H1 (cell line): ENCODE measurements at regions not wholly inside any gene's neighbourhood (a gene's known extent, or its start where the extent isn't known, plus 50 kb on each side); places are given as distances from the start of the nearest gene placed in this dataset.

Source experiments
- CTCF ChIA-PET: fragments of 300-600 bp; sonication (Branson Sonifier 250); formaldehyde crosslinking; loops from one replicate; lab custom pipeline; 2021; ENCODE audit not compliant: partially characterized antibody; lab: Charles Lee
- POLR2A ChIA-PET: fragments of 300-600 bp; sonication (Branson Sonifier 250); formaldehyde crosslinking; loops from one replicate; lab custom pipeline; 2021; ENCODE audit warnings: inconsistent platforms; ENCODE audit not compliant: partially characterized antibody; lab: Charles Lee
- DNase-seq, 2 experiments: peaks; one replicate each; pipeline versions ENCODE4 v3.0.0 to v3.0.0-alpha.2; 2010 to 2022; ENCODE audit warnings: low spot score in 2 of 2, low read depth in 1 of 2, mixed read lengths in 1 of 2
- FAIRE-seq: peaks from 2 replicates; lab custom pipeline; 2011; peaks lifted over from hg19 to GRCh38; lab: Jason Lieb, UNC
- H2AFZ ChIP-seq: 2 replicates; pipeline ENCODE4 v1.8.1; 2012; ENCODE audit warnings: low read length, inconsistent platforms
- H2AK5ac ChIP-seq: 2 replicates; pipeline ENCODE4 v1.6.1; 2013; ENCODE audit warnings: low read depth, low read length
- H2BK120ac ChIP-seq: replicated peaks from 2 replicates; pipeline ENCODE3; 2013; ENCODE audit warnings: low read depth, low read length, inconsistent platforms
- H2BK12ac ChIP-seq: 2 replicates; pipeline ENCODE4 v1.6.1; 2013; ENCODE audit warnings: low read depth, low read length
- H2BK15ac ChIP-seq: 2 replicates; pipeline ENCODE4 v1.6.1; 2013; ENCODE audit warnings: low read length
- H2BK20ac ChIP-seq: 2 replicates; pipeline ENCODE4 v1.6.1; 2013; ENCODE audit warnings: low read length
- H2BK5ac ChIP-seq: 2 replicates; pipeline ENCODE4 v1.6.1; 2013; ENCODE audit warnings: low read depth, low read length
- H3K14ac ChIP-seq: 2 replicates; pipeline ENCODE4 v1.6.1; 2013; ENCODE audit warnings: inconsistent platforms; ENCODE audit not compliant: insufficient read length
- H3K18ac ChIP-seq: 2 replicates; pipeline ENCODE4 v1.6.1; 2013; ENCODE audit warnings: low read length; ENCODE audit errors: extremely low read depth
- H3K23ac ChIP-seq: 2 replicates; pipeline ENCODE4 v1.6.1; 2013; ENCODE audit warnings: inconsistent platforms; ENCODE audit not compliant: insufficient read length
- H3K23me2 ChIP-seq: 2 replicates; pipeline ENCODE4 v1.6.1; 2013; ENCODE audit warnings: low read depth, low read length
- H3K27ac ChIP-seq: 2 replicates; pipeline ENCODE4 v1.6.1; 2011; ENCODE audit warnings: low read depth, low read length, inconsistent platforms
- H3K27me3 ChIP-seq, 4 experiments: replicated peaks in 1 of 4; 1 replicate in 1 of 4; 2 replicates in 3 of 4; pipeline versions ENCODE4 v1.6.1 to v1.8.1; 2011 to 2013; ENCODE audit warnings: low read length in 3 of 4, mild to moderate bottlenecking in 3 of 4, inconsistent platforms in 2 of 4, mixed read lengths in 2 of 4, moderate library complexity in 1 of 4; ENCODE audit not compliant: control insufficient read depth in 3 of 4, insufficient read depth in 3 of 4; ENCODE audit errors: extremely low read depth in 1 of 4
- H3K36me3 ChIP-seq, 4 experiments: 2 replicates each; pipeline versions ENCODE4 v1.6.1 to v1.8.1; 2011 to 2013; ENCODE audit warnings: mild to moderate bottlenecking in 4 of 4, low read length in 3 of 4, moderate library complexity in 2 of 4, control low read depth in 1 of 4, inconsistent platforms in 1 of 4; ENCODE audit not compliant: insufficient read depth in 4 of 4, control insufficient read depth in 2 of 4
- H3K4ac ChIP-seq: replicated peaks from 2 replicates; pipeline ENCODE3; 2013; ENCODE audit warnings: low read length, low read depth, mixed read lengths, inconsistent platforms; ENCODE audit not compliant: insufficient read length
- H3K4me1 ChIP-seq, 4 experiments: replicated peaks in 1 of 4; 1 replicate in 1 of 4; 2 replicates in 3 of 4; pipeline versions ENCODE4 v1.6.1 to v1.8.1; 2011 to 2013; ENCODE audit warnings: low read length in 3 of 4, inconsistent platforms in 2 of 4, mixed read lengths in 1 of 4; ENCODE audit not compliant: insufficient read depth in 4 of 4, control insufficient read depth in 3 of 4
- H3K4me2 ChIP-seq, 2 experiments: 2 replicates each; pipeline versions ENCODE4 v1.6.1 to v1.8.1; 2011 to 2013; ENCODE audit warnings: low read depth in 2 of 2, low read length in 2 of 2, control low read depth in 1 of 2, inconsistent platforms in 1 of 2, mild to moderate bottlenecking in 1 of 2; ENCODE audit not compliant: insufficient read depth in 1 of 2
- H3K4me3 ChIP-seq, 4 experiments: fragments of 200-600, 300-600 bp in 1 of 4; sonication (generic), shearing (Covaris generic), sonication (Bioruptor Twin) in 1 of 4; 2 replicates each; pipeline versions ENCODE4 v1.5.1 to v1.8.1; 2011 to 2016; ENCODE audit warnings: low read length in 4 of 4, low read depth in 3 of 4, control low read depth in 2 of 4, inconsistent platforms in 2 of 4, mild to moderate bottlenecking in 2 of 4, mixed read lengths in 1 of 4, moderate library complexity in 1 of 4; ENCODE audit not compliant: insufficient read depth in 2 of 4; ENCODE audit errors: extremely low read depth in 1 of 4
- H3K56ac ChIP-seq: replicated peaks from 2 replicates; pipeline ENCODE3; 2013; ENCODE audit warnings: low read depth, mild to moderate bottlenecking, mixed read lengths, low read length, inconsistent platforms; ENCODE audit not compliant: insufficient read length
- H3K79me1 ChIP-seq: 2 replicates; pipeline ENCODE4 v1.6.1; 2013; ENCODE audit warnings: low read depth, low read length, control low read depth
- H3K79me2 ChIP-seq, 2 experiments: 2 replicates each; pipeline versions ENCODE4 v1.6.1 to v1.8.1; 2012 to 2013; ENCODE audit warnings: low read length in 2 of 2, mild to moderate bottlenecking in 2 of 2, inconsistent platforms in 1 of 2; ENCODE audit not compliant: insufficient read depth in 2 of 2, control insufficient read depth in 1 of 2
- H3K9ac ChIP-seq, 4 experiments: replicated peaks in 1 of 4; 1 replicate in 1 of 4; 2 replicates in 3 of 4; pipeline versions ENCODE4 v1.6.1 to v1.8.1; 2011 to 2013; ENCODE audit warnings: low read depth in 3 of 4, low read length in 3 of 4, control low read depth in 2 of 4, mild to moderate bottlenecking in 2 of 4, moderate library complexity in 2 of 4, inconsistent platforms in 1 of 4; ENCODE audit errors: extremely low read depth in 1 of 4
- H3K9me3 ChIP-seq, 2 experiments: 2 replicates each; pipeline versions ENCODE4 v1.6.1 to v1.8.1; 2012 to 2013; ENCODE audit warnings: mild to moderate bottlenecking in 2 of 2, moderate library complexity in 2 of 2, control low read depth in 1 of 2, inconsistent platforms in 1 of 2, low read depth in 1 of 2, low read length in 1 of 2, mixed read lengths in 1 of 2; ENCODE audit not compliant: insufficient read depth in 2 of 2
- H4K20me1 ChIP-seq, 2 experiments: replicated peaks in 1 of 2; 2 replicates each; pipeline versions ENCODE3 to v1.8.1; 2011 to 2013; ENCODE audit warnings: inconsistent platforms in 2 of 2, low read length in 2 of 2, mild to moderate bottlenecking in 1 of 2; ENCODE audit not compliant: insufficient read depth in 2 of 2, control insufficient read depth in 1 of 2
- H4K5ac ChIP-seq: 2 replicates; pipeline ENCODE4 v1.6.1; 2013; ENCODE audit warnings: low read length, low read depth, mixed read lengths, inconsistent platforms; ENCODE audit not compliant: insufficient read length
- H4K8ac ChIP-seq: 2 replicates; pipeline ENCODE4 v1.8.0; 2013; ENCODE audit warnings: mild to moderate bottlenecking, moderate library complexity, low read length, inconsistent platforms; ENCODE audit not compliant: insufficient read depth; ENCODE audit errors: extremely low read depth
- H4K91ac ChIP-seq: replicated peaks from 2 replicates; pipeline ENCODE3; 2013; ENCODE audit warnings: low read length, mixed read lengths, inconsistent platforms; ENCODE audit not compliant: insufficient read length
- BACH1 ChIP-seq: IDR thresholded peaks from 2 replicates; pipeline ENCODE4 v1.6.1; 2012; ENCODE audit warnings: low read length, improper control_type of control experiment
- BRCA1 ChIP-seq: IDR thresholded peaks from 2 replicates; pipeline ENCODE4 v1.6.1; 2012; ENCODE audit warnings: low read depth, low read length, improper control_type of control experiment
- CREB1 ChIP-seq: IDR thresholded peaks from 2 replicates; pipeline ENCODE4 v1.6.1; 2012; ENCODE audit warnings: inconsistent platforms
- EP300 ChIP-seq, 2 experiments: IDR thresholded peaks; 1 replicate in 1 of 2; 2 replicates in 1 of 2; pipeline ENCODE4 v1.6.1; 2011 to 2012; ENCODE audit warnings: low read depth in 2 of 2, low read length in 2 of 2, mild to moderate bottlenecking in 2 of 2, borderline replicate concordance in 1 of 2, inconsistent platforms in 1 of 2, moderate library complexity in 1 of 2
- SIRT6 ChIP-seq: IDR thresholded peaks from one replicate; pipeline ENCODE4 v1.7.1; 2012; ENCODE audit warnings: low read length, inconsistent platforms
- SIX5 ChIP-seq: IDR thresholded peaks from 2 replicates; pipeline ENCODE4 v1.6.1; 2011; ENCODE audit warnings: mild to moderate bottlenecking, low read depth, low read length
- SP4 ChIP-seq: IDR thresholded peaks from 2 replicates; pipeline ENCODE4 v1.6.1; 2012; ENCODE audit warnings: low read length, inconsistent platforms
- TCF12 ChIP-seq: IDR thresholded peaks from 2 replicates; pipeline ENCODE4 v1.6.1; 2011; ENCODE audit warnings: low read depth, mild to moderate bottlenecking, low read length
- WGBS, 2 experiments: shearing (Covaris generic) in 1 of 2; methylation state at CpG; one replicate each; pipeline versions ENCODE4 v1.1.6 to v1.1.7; 2013 to 2015; ENCODE audit warnings: low lambda C conversion rate in 2 of 2, mixed read lengths in 2 of 2, inconsistent platforms in 1 of 2, low coverage in 1 of 2, missing lambda C conversion rate in 1 of 2; ENCODE audit not compliant: insufficient replicate concordance in 2 of 2, insufficient coverage in 1 of 2, insufficient read length in 1 of 2; ENCODE audit errors: extremely low coverage in 1 of 2, missing lambda C conversion rate in 1 of 2; 5-methylcytosine and 5-hydroxymethylcytosine counted together
- TF ChIP-seq, protein P1 (sequence below): IDR thresholded peaks from 2 replicates; pipeline ENCODE4 v1.6.1; 2012; ENCODE audit warnings: inconsistent platforms

- Histone ChIP-seq H3K23me2 (no peaks in the 10 kb centered on the region), H2AK5ac (no peak overlapping the region), H2BK20ac (no peak overlapping the region), H3K36me3 (no peaks in the 10 kb centered on the region), H3K9ac (no peak overlapping the region), H3K23ac (no peak overlapping the region), H4K91ac (no peak overlapping the region), H3K4me3 (no peak overlapping the region), H3K4me2 (no peak overlapping the region; a peak in 1 of 4 replicates), H3K27me3 (no peaks in the 10 kb centered on the region), H2AFZ (no peak overlapping the region), H3K79me2 (no peaks in the 10 kb centered on the region), H3K27ac (no peak overlapping the region), H3K56ac (no peak overlapping the region), H4K8ac (no peak overlapping the region), H3K18ac (no peak overlapping the region), H2BK12ac (no peak overlapping the region), H3K9me3 (peaks cover 0 to 3% of the 10 kb centered on the region in 2 experiments; a peak in 1 of 4 replicates), H4K5ac (no peak overlapping the region), H2BK15ac (no peak overlapping the region), H2BK5ac (no peak overlapping the region), H3K14ac (no peak overlapping the region), H4K20me1 (no peaks in the 10 kb centered on the region), H3K4me1 (no peaks in the 10 kb centered on the region), H3K4ac (no peak overlapping the region), H2BK120ac (no peak overlapping the region), H3K79me1 (no peaks in the 10 kb centered on the region)
- 94% methylated on average over 25 of the region's 41 CpGs; no CpG with 5 or more reads in 1 of the 2 experiments for WGBS, 2 experiments
- CTCF ChIA-PET, result no interaction called here
- TF ChIP-seq, protein P1, sequence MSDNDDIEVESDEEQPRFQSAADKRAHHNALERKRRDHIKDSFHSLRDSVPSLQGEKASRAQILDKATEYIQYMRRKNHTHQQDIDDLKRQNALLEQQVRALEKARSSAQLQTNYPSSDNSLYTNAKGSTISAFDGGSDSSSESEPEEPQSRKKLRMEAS, result no peak
- TF ChIP-seq BRCA1 (no peak), TCF12 (no peak), SIRT6 (no peak), EP300 (IDR thresholded peaks at IDR 0.05; ENCODE audit: borderline replicate concordance in 1 of 2, low read depth in 2 of 2, low read length in 2 of 2) (no peak), BACH1 (no peak), SIX5 (no peak), CREB1 (no peak), SP4 (no peak)
- POLR2A ChIA-PET, result no interaction called here
- FAIRE-seq, result no peak
- DNase-seq, result no peak
Observed at GRCh38 chr2:8456151-8457091, 225.4 kb upstream of the ID2 start.
